ENCODE measurements at regions not wholly inside any gene's neighbourhood (a gene's known extent, or its start where the extent isn't known, plus 50 kb on each side); places are given as distances from the start of the nearest gene placed in this dataset.

DNA sequence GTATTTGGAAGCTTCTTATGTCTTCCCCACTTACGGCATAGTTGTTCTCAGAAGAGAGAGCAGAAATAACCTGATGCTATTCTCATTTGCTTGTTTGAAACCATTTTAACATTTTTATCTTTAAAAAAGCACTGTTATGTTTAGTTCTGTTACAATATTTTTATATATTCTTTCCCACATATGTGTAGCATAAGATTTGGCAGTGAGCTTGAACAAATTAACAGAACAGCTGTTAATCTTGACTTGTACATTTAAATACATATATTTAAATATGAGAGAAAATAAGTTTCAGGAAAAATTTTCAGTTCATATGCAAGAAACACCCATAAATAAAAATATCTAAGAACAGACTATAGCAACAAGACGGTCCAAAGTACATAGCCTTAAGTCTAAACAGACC lies 431.7 kb upstream of the IRAK1BP1 start:
- no peaks in the 10 kb centered on the region for H3K27me3 ChIP-seq
- no peak overlapping the region for H3K4me3 ChIP-seq
- no peak overlapping the region for H3K27ac ChIP-seq
- H3K4me1 ChIP-seq, result no peaks in the 10 kb centered on the region
- 77 to 90% methylated on average over 2 of the region's 2 CpGs for WGBS, 2 donors
- no peaks in the 10 kb centered on the region for H3K36me3 ChIP-seq (replicated peaks in 1 of 2; ENCODE audit: insufficient read depth in 1 of 2, low read depth in 2 of 2)
- ATAC-seq (no peak), DNase-seq (no peak)
- intact Hi-C loops (cut with DNase I), result no loop called here
- no peaks in the 10 kb centered on the region for H3K9me3 ChIP-seq
- TF ChIP-seq, protein P1, sequence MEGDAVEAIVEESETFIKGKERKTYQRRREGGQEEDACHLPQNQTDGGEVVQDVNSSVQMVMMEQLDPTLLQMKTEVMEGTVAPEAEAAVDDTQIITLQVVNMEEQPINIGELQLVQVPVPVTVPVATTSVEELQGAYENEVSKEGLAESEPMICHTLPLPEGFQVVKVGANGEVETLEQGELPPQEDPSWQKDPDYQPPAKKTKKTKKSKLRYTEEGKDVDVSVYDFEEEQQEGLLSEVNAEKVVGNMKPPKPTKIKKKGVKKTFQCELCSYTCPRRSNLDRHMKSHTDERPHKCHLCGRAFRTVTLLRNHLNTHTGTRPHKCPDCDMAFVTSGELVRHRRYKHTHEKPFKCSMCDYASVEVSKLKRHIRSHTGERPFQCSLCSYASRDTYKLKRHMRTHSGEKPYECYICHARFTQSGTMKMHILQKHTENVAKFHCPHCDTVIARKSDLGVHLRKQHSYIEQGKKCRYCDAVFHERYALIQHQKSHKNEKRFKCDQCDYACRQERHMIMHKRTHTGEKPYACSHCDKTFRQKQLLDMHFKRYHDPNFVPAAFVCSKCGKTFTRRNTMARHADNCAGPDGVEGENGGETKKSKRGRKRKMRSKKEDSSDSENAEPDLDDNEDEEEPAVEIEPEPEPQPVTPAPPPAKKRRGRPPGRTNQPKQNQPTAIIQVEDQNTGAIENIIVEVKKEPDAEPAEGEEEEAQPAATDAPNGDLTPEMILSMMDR (IDR thresholded peaks at IDR 0.05), result no peak
- TF ChIP-seq POLR2A (IDR thresholded peaks at IDR 0.05), result no peak

DNA sequence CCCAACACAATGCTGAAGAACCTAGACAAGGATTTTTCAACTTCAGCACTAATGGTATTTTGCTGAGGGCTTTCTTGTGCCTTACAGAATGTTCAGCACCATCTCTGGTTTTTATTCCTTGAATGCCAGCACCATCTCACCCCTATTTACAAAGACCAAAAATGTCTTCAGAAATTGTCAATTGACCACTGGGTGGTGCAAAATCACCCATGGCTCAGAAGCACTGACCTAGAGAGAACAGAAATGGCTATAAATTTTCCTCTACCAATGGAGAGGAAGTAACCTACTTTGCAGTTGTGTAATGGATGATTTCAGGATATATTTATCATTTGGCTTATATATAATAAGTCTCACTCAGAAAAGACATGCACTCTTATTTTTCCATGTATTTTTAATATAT lies 431.0 kb upstream of the IRAK1BP1 start:
- H3K36me3 ChIP-seq (replicated peaks in 1 of 2; ENCODE audit: insufficient read depth in 1 of 2, low read depth in 2 of 2), result no peaks in the 10 kb centered on the region
- TF ChIP-seq POLR2A (IDR thresholded peaks at IDR 0.05), result no peak
- TF ChIP-seq, protein P1 (IDR thresholded peaks at IDR 0.05), result no peak
- no peaks in the 10 kb centered on the region for H3K27me3 ChIP-seq
- DNase-seq (no peak), ATAC-seq (no peak)
- no peak overlapping the region for H3K27ac ChIP-seq
- H3K9me3 ChIP-seq, result no peaks in the 10 kb centered on the region
- H3K4me3 ChIP-seq, result no peak overlapping the region
- intact Hi-C loops (cut with DNase I), result no loop called here
- H3K4me1 ChIP-seq, result no peaks in the 10 kb centered on the region

DNA sequence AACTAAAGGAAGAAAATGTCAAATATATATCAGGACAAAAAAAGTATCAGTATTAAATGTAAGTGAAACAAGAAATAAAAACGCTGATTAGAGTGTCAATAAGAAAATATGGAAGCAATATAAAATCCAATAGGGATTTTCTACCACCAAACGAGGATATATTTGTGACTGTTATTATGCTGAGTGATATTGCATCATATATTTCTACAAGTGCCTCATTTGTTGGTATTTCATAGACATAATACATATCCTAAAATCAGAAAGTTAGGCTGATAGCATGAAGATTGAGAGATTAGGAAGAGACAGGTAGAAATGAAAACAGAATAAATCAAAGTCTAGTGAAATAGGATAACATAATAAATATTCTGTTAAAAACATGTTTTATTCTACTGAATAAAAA lies 429.2 kb upstream of the IRAK1BP1 start:
- H3K36me3 ChIP-seq (replicated peaks in 1 of 2; ENCODE audit: insufficient read depth in 1 of 2, low read depth in 2 of 2), result no peaks in the 10 kb centered on the region
- DNase-seq, result no peak
- no peak overlapping the region for H3K4me3 ChIP-seq
- no peak overlapping the region for H3K27ac ChIP-seq
- no peaks in the 10 kb centered on the region for H3K9me3 ChIP-seq
- no peak for ATAC-seq
- no peak for TF ChIP-seq POLR2A (IDR thresholded peaks at IDR 0.05)
- TF ChIP-seq, protein P1 (IDR thresholded peaks at IDR 0.05), result no peak
- intact Hi-C loops (cut with DNase I), result no loop called here
- H3K27me3 ChIP-seq, result no peaks in the 10 kb centered on the region
- no peaks in the 10 kb centered on the region for H3K4me1 ChIP-seq
- 53 to 54% methylated on average over 2 of the region's 2 CpGs for WGBS, 2 donors

DNA sequence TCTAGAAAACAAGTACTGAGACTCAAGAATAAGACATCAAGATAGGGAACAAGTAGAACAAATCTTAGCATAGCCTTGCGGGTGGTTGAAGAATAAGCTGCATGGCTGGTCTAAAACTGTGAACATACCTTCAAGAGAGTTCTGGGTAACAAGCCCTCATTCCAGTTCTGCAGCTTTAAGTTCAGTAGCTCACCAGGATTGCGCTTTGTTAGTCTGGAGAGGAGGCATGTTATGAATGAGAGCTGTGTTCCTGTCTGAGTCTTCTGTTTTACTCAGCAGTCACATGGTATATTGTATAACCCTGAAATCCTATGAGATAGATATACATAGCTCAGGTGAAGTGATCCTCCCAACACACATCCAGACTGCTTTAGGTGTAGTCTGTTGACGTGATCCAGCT lies 406.6 kb upstream of the IRAK1BP1 start:
- Histone ChIP-seq H3K27me3 (no peaks in the 10 kb centered on the region), H3K4me1 (no peaks in the 10 kb centered on the region), H3K4me3 (no peak overlapping the region), H3K27ac (no peak overlapping the region), H3K9me3 (no peaks in the 10 kb centered on the region), H3K36me3 (replicated peaks in 1 of 2; ENCODE audit: insufficient read depth in 1 of 2, low read depth in 2 of 2) (no peaks in the 10 kb centered on the region)
- 37 to 60% methylated on average over 3 of the region's 3 CpGs for WGBS, 2 donors
- intact Hi-C loops (cut with DNase I), result no loop called here
- ATAC-seq, result no peak
- DNase-seq, result no peak
- TF ChIP-seq POLR2A (IDR thresholded peaks at IDR 0.05), result no peak
- TF ChIP-seq, protein P1 (IDR thresholded peaks at IDR 0.05), result no peak

DNA sequence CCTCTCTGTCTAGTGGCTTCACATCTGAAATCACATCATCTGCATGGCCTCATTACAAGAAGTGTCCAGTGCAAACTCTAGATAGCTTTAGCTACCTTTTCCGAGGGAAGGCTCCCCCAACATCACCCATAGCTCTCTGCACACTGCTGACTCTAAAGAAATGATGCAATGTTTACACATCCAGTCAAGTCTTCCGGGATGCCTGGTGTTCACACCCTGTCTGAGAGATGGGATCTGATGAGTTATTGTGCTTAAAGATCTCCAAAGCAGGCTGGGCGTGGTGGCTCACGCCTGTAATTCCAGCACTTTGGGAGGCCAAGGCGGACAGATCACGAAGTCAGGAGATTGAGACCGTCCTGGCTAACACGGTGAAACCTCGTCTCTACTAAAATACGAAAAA lies 404.6 kb upstream of the IRAK1BP1 start:
- DNase-seq (no peak), ATAC-seq (no peak)
- TF ChIP-seq, protein P1 (IDR thresholded peaks at IDR 0.05), result no peak
- no peak for TF ChIP-seq POLR2A (IDR thresholded peaks at IDR 0.05)
- intact Hi-C loops (cut with DNase I), result no loop called here
- 73 to 80% methylated on average over 10 of the region's 10 CpGs for WGBS, 2 donors
- Histone ChIP-seq H3K27ac (no peak overlapping the region), H3K9me3 (no peaks in the 10 kb centered on the region), H3K4me1 (no peaks in the 10 kb centered on the region), H3K36me3 (replicated peaks in 1 of 2; ENCODE audit: insufficient read depth in 1 of 2, low read depth in 2 of 2) (no peaks in the 10 kb centered on the region), H3K4me3 (no peak overlapping the region), H3K27me3 (no peaks in the 10 kb centered on the region)
